ENCODE measurements at regions not wholly inside any gene's neighbourhood (a gene's known extent, or its start where the extent isn't known, plus 50 kb on each side); places are given as distances from the start of the nearest gene placed in this dataset.

DNA sequence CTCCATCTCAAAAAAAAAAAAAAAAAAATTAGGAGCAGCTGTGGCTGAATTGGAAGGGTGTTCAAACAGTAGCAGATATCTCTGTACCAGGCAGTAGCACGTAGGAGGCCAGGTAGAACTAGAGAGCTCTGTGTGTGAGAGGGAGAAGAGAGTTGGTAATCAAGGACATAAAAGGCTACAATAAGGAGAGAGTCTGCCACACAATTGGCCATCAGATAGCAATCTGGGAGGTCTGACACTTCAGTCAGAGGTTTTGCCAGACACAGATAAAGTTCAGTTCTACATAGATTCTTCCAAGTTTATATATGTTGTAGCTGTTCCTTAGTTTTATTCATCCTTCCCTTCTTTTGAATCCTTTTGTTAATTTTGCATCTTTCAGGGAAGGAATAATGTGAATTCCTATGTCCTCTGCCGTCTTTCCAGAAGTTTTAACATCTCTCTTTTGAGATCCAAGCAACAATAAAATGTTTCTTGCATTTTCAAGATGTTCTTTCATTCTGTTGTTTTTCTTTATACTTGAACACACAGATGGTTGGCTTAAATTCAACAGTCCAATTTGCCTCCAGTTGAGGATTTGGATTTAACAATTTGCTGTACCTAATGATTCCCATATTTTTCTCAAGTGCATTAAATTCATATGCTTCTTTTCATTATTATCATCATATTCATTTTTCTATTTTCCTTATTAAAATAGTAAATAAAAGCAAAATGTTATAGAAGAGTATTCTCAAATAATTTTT lies 600.3 kb upstream of the GCFC2 start (continued):
- TF ChIP-seq, protein P1, sequence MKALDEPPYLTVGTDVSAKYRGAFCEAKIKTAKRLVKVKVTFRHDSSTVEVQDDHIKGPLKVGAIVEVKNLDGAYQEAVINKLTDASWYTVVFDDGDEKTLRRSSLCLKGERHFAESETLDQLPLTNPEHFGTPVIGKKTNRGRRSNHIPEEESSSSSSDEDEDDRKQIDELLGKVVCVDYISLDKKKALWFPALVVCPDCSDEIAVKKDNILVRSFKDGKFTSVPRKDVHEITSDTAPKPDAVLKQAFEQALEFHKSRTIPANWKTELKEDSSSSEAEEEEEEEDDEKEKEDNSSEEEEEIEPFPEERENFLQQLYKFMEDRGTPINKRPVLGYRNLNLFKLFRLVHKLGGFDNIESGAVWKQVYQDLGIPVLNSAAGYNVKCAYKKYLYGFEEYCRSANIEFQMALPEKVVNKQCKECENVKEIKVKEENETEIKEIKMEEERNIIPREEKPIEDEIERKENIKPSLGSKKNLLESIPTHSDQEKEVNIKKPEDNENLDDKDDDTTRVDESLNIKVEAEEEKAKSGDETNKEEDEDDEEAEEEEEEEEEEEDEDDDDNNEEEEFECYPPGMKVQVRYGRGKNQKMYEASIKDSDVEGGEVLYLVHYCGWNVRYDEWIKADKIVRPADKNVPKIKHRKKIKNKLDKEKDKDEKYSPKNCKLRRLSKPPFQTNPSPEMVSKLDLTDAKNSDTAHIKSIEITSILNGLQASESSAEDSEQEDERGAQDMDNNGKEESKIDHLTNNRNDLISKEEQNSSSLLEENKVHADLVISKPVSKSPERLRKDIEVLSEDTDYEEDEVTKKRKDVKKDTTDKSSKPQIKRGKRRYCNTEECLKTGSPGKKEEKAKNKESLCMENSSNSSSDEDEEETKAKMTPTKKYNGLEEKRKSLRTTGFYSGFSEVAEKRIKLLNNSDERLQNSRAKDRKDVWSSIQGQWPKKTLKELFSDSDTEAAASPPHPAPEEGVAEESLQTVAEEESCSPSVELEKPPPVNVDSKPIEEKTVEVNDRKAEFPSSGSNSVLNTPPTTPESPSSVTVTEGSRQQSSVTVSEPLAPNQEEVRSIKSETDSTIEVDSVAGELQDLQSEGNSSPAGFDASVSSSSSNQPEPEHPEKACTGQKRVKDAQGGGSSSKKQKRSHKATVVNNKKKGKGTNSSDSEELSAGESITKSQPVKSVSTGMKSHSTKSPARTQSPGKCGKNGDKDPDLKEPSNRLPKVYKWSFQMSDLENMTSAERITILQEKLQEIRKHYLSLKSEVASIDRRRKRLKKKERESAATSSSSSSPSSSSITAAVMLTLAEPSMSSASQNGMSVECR (CRISPR knock-in tag; IDR thresholded peaks at IDR 0.05; ENCODE audit: borderline replicate concordance): no peak
- TF ChIP-seq JAZF1 (CRISPR knock-in tag; IDR thresholded peaks at IDR 0.05): no peak
- no peak for TF ChIP-seq FOXJ3 (CRISPR knock-in tag; IDR thresholded peaks at IDR 0.05; ENCODE audit: borderline replicate concordance)

DNA sequence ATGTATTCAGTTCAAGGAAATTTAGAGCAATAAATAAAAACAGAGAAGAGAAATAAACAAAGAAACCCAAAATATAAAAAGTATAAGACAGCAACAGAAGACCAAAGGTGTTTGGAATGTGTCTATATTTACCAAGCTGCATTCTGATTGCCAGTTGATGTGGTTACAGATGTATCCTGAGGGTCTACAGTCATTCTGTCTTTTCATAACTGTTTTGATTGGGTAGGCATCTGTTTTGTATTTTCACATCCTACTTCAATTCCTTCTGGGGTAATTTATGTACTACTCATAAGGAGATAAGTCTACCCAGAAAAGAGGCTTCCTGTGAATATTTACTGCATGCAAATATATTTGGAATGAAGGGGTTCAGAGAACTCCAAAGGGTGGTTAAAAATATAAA lies 596.8 kb upstream of the GCFC2 start:
- DNase-seq (ENCODE audit: low spot score) (no peak), ATAC-seq (no peak)
- Mint-ChIP-seq H3K27ac (no peak overlapping the region), H3K9me3 (peaks cover 9% of the 10 kb centered on the region), H3K4me3 (no peak overlapping the region), H3K27me3 (ENCODE audit: low read depth) (no peaks in the 10 kb centered on the region), H3K4me1 (peaks cover 9% of the 10 kb centered on the region), H3K36me3 (no peaks in the 10 kb centered on the region)
- CTCF ChIA-PET: no interaction called here
- no peak for TF ChIP-seq GRHL2 (CRISPR knock-in tag; IDR thresholded peaks at IDR 0.05; ENCODE audit: insufficient replicate concordance, severe bottlenecking)
- TF ChIP-seq, protein P2, sequence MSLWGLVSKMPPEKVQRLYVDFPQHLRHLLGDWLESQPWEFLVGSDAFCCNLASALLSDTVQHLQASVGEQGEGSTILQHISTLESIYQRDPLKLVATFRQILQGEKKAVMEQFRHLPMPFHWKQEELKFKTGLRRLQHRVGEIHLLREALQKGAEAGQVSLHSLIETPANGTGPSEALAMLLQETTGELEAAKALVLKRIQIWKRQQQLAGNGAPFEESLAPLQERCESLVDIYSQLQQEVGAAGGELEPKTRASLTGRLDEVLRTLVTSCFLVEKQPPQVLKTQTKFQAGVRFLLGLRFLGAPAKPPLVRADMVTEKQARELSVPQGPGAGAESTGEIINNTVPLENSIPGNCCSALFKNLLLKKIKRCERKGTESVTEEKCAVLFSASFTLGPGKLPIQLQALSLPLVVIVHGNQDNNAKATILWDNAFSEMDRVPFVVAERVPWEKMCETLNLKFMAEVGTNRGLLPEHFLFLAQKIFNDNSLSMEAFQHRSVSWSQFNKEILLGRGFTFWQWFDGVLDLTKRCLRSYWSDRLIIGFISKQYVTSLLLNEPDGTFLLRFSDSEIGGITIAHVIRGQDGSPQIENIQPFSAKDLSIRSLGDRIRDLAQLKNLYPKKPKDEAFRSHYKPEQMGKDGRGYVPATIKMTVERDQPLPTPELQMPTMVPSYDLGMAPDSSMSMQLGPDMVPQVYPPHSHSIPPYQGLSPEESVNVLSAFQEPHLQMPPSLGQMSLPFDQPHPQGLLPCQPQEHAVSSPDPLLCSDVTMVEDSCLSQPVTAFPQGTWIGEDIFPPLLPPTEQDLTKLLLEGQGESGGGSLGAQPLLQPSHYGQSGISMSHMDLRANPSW (CRISPR knock-in tag; conservative IDR thresholded peaks at IDR 0.05; ENCODE audit: low read depth): no peak
- TF ChIP-seq, protein P3, sequence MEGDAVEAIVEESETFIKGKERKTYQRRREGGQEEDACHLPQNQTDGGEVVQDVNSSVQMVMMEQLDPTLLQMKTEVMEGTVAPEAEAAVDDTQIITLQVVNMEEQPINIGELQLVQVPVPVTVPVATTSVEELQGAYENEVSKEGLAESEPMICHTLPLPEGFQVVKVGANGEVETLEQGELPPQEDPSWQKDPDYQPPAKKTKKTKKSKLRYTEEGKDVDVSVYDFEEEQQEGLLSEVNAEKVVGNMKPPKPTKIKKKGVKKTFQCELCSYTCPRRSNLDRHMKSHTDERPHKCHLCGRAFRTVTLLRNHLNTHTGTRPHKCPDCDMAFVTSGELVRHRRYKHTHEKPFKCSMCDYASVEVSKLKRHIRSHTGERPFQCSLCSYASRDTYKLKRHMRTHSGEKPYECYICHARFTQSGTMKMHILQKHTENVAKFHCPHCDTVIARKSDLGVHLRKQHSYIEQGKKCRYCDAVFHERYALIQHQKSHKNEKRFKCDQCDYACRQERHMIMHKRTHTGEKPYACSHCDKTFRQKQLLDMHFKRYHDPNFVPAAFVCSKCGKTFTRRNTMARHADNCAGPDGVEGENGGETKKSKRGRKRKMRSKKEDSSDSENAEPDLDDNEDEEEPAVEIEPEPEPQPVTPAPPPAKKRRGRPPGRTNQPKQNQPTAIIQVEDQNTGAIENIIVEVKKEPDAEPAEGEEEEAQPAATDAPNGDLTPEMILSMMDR (IDR thresholded peaks at IDR 0.05): no peak
- no peak for TF ChIP-seq ZNF121 (CRISPR knock-in tag; IDR thresholded peaks at IDR 0.05)
- POLR2A ChIA-PET: no interaction called here

DNA sequence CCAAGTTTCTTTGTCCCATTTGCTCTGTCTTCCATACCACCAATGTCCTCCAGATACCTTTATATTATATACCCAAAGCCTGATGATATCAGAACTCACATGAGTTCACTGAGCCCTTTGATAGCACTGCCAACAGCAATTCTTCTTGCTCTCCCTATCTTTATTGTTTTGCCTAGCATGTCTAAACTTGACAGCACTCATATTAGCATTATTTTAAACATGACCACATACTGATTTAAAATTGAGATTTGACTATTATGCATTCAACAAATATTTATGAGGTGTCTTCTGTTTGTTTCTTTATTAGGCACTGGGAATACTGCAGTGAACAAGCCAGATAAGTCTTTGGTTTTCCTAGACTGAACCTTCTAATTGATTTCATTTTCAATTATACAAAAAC lies 587.3 kb upstream of the GCFC2 start:
- no peak for ATAC-seq
- no peaks in the 10 kb centered on the region for H3K9me3 Mint-ChIP-seq
- CTCF ChIA-PET: no interaction called here
- TF ChIP-seq, protein P4, sequence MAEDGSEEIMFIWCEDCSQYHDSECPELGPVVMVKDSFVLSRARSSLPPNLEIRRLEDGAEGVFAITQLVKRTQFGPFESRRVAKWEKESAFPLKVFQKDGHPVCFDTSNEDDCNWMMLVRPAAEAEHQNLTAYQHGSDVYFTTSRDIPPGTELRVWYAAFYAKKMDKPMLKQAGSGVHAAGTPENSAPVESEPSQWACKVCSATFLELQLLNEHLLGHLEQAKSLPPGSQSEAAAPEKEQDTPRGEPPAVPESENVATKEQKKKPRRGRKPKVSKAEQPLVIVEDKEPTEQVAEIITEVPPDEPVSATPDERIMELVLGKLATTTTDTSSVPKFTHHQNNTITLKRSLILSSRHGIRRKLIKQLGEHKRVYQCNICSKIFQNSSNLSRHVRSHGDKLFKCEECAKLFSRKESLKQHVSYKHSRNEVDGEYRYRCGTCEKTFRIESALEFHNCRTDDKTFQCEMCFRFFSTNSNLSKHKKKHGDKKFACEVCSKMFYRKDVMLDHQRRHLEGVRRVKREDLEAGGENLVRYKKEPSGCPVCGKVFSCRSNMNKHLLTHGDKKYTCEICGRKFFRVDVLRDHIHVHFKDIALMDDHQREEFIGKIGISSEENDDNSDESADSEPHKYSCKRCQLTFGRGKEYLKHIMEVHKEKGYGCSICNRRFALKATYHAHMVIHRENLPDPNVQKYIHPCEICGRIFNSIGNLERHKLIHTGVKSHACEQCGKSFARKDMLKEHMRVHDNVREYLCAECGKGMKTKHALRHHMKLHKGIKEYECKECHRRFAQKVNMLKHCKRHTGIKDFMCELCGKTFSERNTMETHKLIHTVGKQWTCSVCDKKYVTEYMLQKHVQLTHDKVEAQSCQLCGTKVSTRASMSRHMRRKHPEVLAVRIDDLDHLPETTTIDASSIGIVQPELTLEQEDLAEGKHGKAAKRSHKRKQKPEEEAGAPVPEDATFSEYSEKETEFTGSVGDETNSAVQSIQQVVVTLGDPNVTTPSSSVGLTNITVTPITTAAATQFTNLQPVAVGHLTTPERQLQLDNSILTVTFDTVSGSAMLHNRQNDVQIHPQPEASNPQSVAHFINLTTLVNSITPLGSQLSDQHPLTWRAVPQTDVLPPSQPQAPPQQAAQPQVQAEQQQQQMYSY (CRISPR knock-in tag; IDR thresholded peaks at IDR 0.05): no peak
- TF ChIP-seq, protein P1 (CRISPR knock-in tag; IDR thresholded peaks at IDR 0.05; ENCODE audit: borderline replicate concordance): no peak
- TF ChIP-seq, protein P5, sequence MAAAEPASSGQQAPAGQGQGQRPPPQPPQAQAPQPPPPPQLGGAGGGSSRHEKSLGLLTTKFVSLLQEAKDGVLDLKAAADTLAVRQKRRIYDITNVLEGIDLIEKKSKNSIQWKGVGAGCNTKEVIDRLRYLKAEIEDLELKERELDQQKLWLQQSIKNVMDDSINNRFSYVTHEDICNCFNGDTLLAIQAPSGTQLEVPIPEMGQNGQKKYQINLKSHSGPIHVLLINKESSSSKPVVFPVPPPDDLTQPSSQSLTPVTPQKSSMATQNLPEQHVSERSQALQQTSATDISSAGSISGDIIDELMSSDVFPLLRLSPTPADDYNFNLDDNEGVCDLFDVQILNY (CRISPR knock-in tag; IDR thresholded peaks at IDR 0.05): no peak
- no peak for TF ChIP-seq ZNF263 (CRISPR knock-in tag; IDR thresholded peaks at IDR 0.05; ENCODE audit: low read depth)
- TF ChIP-seq, protein P6, sequence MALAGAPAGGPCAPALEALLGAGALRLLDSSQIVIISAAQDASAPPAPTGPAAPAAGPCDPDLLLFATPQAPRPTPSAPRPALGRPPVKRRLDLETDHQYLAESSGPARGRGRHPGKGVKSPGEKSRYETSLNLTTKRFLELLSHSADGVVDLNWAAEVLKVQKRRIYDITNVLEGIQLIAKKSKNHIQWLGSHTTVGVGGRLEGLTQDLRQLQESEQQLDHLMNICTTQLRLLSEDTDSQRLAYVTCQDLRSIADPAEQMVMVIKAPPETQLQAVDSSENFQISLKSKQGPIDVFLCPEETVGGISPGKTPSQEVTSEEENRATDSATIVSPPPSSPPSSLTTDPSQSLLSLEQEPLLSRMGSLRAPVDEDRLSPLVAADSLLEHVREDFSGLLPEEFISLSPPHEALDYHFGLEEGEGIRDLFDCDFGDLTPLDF (CRISPR knock-in tag; IDR thresholded peaks at IDR 0.05): no peak

More for the DNA sequence above, 587.3 kb upstream of the GCFC2 start:
- DNase-seq (ENCODE audit: low spot score): no peak
- no peaks in the 10 kb centered on the region for H3K4me1 Mint-ChIP-seq
- H3K27ac Mint-ChIP-seq: no peak overlapping the region
- no peak overlapping the region for H3K4me3 Mint-ChIP-seq
- no peaks in the 10 kb centered on the region for H3K27me3 Mint-ChIP-seq (ENCODE audit: low read depth)
- no peaks in the 10 kb centered on the region for H3K36me3 Mint-ChIP-seq
- POLR2A ChIA-PET: no interaction called here
